Breast epithelium (tissue), 4 donors: ENCODE measurements at regions not wholly inside any gene's neighbourhood (a gene's known extent, or its start where the extent isn't known, plus 50 kb on each side); places are given as distances from the start of the nearest gene placed in this dataset.

Experiments
- DNase-seq, 2 donors: peaks; one replicate each; pipeline ENCODE4 v3.0.0-alpha.2; 2019; ENCODE audit warnings: low spot score in 2 of 2
- H3K27ac ChIP-seq, 2 donors: fragments of 200-600 bp; sonication (generic) in 1 of 2; one replicate each; pipeline ENCODE4 v1.5.1; 2016 to 2019; ENCODE audit warnings: mild to moderate bottlenecking in 1 of 2
- H3K27me3 ChIP-seq, 2 donors: fragments of 200-600 bp; sonication (generic) in 1 of 2; one replicate each; pipeline versions ENCODE4 v1.5.1 to v1.6.0; 2017 to 2019; ENCODE audit warnings: control low read depth in 1 of 2, mild to moderate bottlenecking in 1 of 2
- H3K36me3 ChIP-seq: fragments of 200-600 bp; one replicate; pipeline ENCODE4 v1.5.1; 2019
- H3K4me1 ChIP-seq, 2 donors: fragments of 200-600 bp; sonication (generic); one replicate each; pipeline ENCODE4 v1.5.1; 2016 to 2019; ENCODE audit warnings: control low read depth in 1 of 2
- H3K4me3 ChIP-seq, 3 donors: fragments of 200-600 bp; sonication (generic); 1 replicate in 2 of 3; 2 replicates in 1 of 3; pipeline ENCODE4 v1.5.1; 2016 to 2019; ENCODE audit warnings: mild to moderate bottlenecking in 3 of 3, moderate library complexity in 2 of 3
- H3K9me3 ChIP-seq, 2 donors: fragments of 200-600 bp; sonication (generic) in 1 of 2; one replicate each; pipeline ENCODE4 v1.5.1; 2016 to 2019; ENCODE audit warnings: control low read depth in 1 of 2
- CTCF ChIP-seq, 3 donors: fragments of 450-650 bp; IDR thresholded peaks; one replicate each; pipeline ENCODE4 v1.5.1; 2016 to 2017; ENCODE audit warnings: antibody characterized with exemption in 3 of 3, mild to moderate bottlenecking in 3 of 3, moderate library complexity in 3 of 3
- POLR2A ChIP-seq: fragments of 450-650 bp; IDR thresholded peaks from one replicate; pipeline ENCODE4 v1.6.1; 2016; ENCODE audit warnings: antibody characterized with exemption, mild to moderate bottlenecking, moderate library complexity
- POLR2AphosphoS5 ChIP-seq, 3 donors: sonication (generic); formaldehyde crosslinking; IDR thresholded peaks; one replicate each; pipeline ENCODE4 v1.6.1; 2017; ENCODE audit warnings: antibody characterized with exemption in 3 of 3
- intact Hi-C: fragments of 100-400 bp; cut with DNase I; formaldehyde crosslinking; loops from one replicate; pipeline ENCODE4 v1.15.1; 2023; ENCODE audit warnings: low total_unique reads

- DNase-seq, result no peak
- Histone ChIP-seq H3K27me3 (no peaks in the 10 kb centered on the region), H3K36me3 (no peaks in the 10 kb centered on the region), H3K27ac (no peak overlapping the region), H3K4me1 (no peaks in the 10 kb centered on the region), H3K4me3 (no peak overlapping the region), H3K9me3 (no peaks in the 10 kb centered on the region)
- TF ChIP-seq CTCF (IDR thresholded peaks at IDR 0.05) (no peak), POLR2A (no peak), POLR2AphosphoS5 (IDR thresholded peaks at IDR 0.05) (no peak)
- intact Hi-C loops, result no loop called here
Observed at GRCh38 chr6:14423955-14424354, 306.4 kb downstream of the CD83 start.

GRCh38 chr6:14425805-14426204 is 308.2 kb downstream of the CD83 start:
- no peak overlapping the region for H3K27ac ChIP-seq
- H3K4me1 ChIP-seq, result no peaks in the 10 kb centered on the region
- TF ChIP-seq CTCF (IDR thresholded peaks at IDR 0.05), result no peak
- no peak for TF ChIP-seq POLR2A
- TF ChIP-seq POLR2AphosphoS5 (IDR thresholded peaks at IDR 0.05), result no peak

GRCh38 chr6:14426281-14426680 is 308.7 kb downstream of the CD83 start:
- Histone ChIP-seq H3K36me3 (no peaks in the 10 kb centered on the region), H3K9me3 (no peaks in the 10 kb centered on the region), H3K4me1 (no peaks in the 10 kb centered on the region), H3K4me3 (no peak overlapping the region), H3K27ac (no peak overlapping the region), H3K27me3 (no peaks in the 10 kb centered on the region)
- TF ChIP-seq CTCF (IDR thresholded peaks at IDR 0.05), result no peak
- TF ChIP-seq POLR2A, result no peak
- no peak for TF ChIP-seq POLR2AphosphoS5 (IDR thresholded peaks at IDR 0.05)
- intact Hi-C loops, result no loop called here
- DNase-seq, result no peak

More at GRCh38 chr6:14425805-14426204, 308.2 kb downstream of the CD83 start:
- intact Hi-C loops, result no loop called here
- Histone ChIP-seq H3K36me3 (no peaks in the 10 kb centered on the region), H3K27me3 (no peaks in the 10 kb centered on the region), H3K9me3 (no peaks in the 10 kb centered on the region), H3K4me3 (no peak overlapping the region)
- no peak for DNase-seq

- Histone ChIP-seq H3K36me3 (no peaks in the 10 kb centered on the region), H3K9me3 (no peaks in the 10 kb centered on the region), H3K27ac (no peak overlapping the region), H3K4me1 (no peaks in the 10 kb centered on the region), H3K27me3 (no peaks in the 10 kb centered on the region), H3K4me3 (no peak overlapping the region)
- TF ChIP-seq POLR2A (no peak), POLR2AphosphoS5 (IDR thresholded peaks at IDR 0.05) (no peak), CTCF (IDR thresholded peaks at IDR 0.05) (no peak)
- DNase-seq, result no peak
- intact Hi-C loops, result no loop called here
Observed at GRCh38 chr6:14428269-14428668, 310.7 kb downstream of the CD83 start.

GRCh38 chr6:14429396-14429795 is 311.8 kb downstream of the CD83 start:
- Histone ChIP-seq H3K27me3 (no peaks in the 10 kb centered on the region), H3K27ac (no peak overlapping the region), H3K9me3 (no peaks in the 10 kb centered on the region), H3K4me1 (no peaks in the 10 kb centered on the region), H3K4me3 (no peak overlapping the region), H3K36me3 (no peaks in the 10 kb centered on the region)
- intact Hi-C loops, result no loop called here
- no peak for DNase-seq
- no peak for TF ChIP-seq CTCF (IDR thresholded peaks at IDR 0.05)
- TF ChIP-seq POLR2AphosphoS5 (IDR thresholded peaks at IDR 0.05), result no peak
- no peak for TF ChIP-seq POLR2A
